ENCODE measurements at regions not wholly inside any gene's neighbourhood (a gene's known extent, or its start where the extent isn't known, plus 50 kb on each side); places are given as distances from the start of the nearest gene placed in this dataset.

- Histone ChIP-seq H3K9me2 (replicated peaks; ENCODE audit: insufficient read depth, low read length) (no peaks in the 10 kb centered on the region), H3K27me3 (ENCODE audit: low read length) (no peaks in the 10 kb centered on the region), H3K9me3 (ENCODE audit: low read length) (no peaks in the 10 kb centered on the region), H3K4me2 (ENCODE audit: low read depth, low read length, poor library complexity, severe bottlenecking) (no peak overlapping the region), H3K4me3 (ENCODE audit: low read length) (no peak overlapping the region), H3K79me2 (ENCODE audit: low read length) (no peaks in the 10 kb centered on the region), H4K20me1 (ENCODE audit: insufficient read depth, low read depth, low read length) (no peaks in the 10 kb centered on the region), H3K36me3 (ENCODE audit: insufficient read depth, low read length) (no peaks in the 10 kb centered on the region), H3K4me1 (ENCODE audit: low read length) (no peaks in the 10 kb centered on the region), H3K27ac (ENCODE audit: low read length) (no peak overlapping the region), H3K9ac (ENCODE audit: low read length) (no peak overlapping the region), H2AFZ (ENCODE audit: low read length) (no peak overlapping the region)
- DNase-seq = no peak
Measured at GRCh38 chr11:8807544-8808225, 103.3 kb upstream of the AKIP1 start.

GRCh38 chr11:8808226-8808585, 102.8 kb upstream of the AKIP1 start:
- Histone ChIP-seq H3K27me3 (ENCODE audit: low read length) (no peaks in the 10 kb centered on the region), H3K4me1 (ENCODE audit: low read length) (no peaks in the 10 kb centered on the region), H2AFZ (ENCODE audit: low read length) (no peak overlapping the region), H3K79me2 (ENCODE audit: low read length) (no peaks in the 10 kb centered on the region), H3K36me3 (ENCODE audit: insufficient read depth, low read length) (no peaks in the 10 kb centered on the region), H3K9ac (ENCODE audit: low read length) (no peak overlapping the region), H3K4me3 (ENCODE audit: low read length) (no peak overlapping the region), H3K9me3 (ENCODE audit: low read length) (no peaks in the 10 kb centered on the region), H3K4me2 (ENCODE audit: low read depth, low read length, poor library complexity, severe bottlenecking) (no peak overlapping the region), H3K27ac (ENCODE audit: low read length) (no peak overlapping the region), H3K9me2 (replicated peaks; ENCODE audit: insufficient read depth, low read length) (no peaks in the 10 kb centered on the region), H4K20me1 (ENCODE audit: insufficient read depth, low read depth, low read length) (no peaks in the 10 kb centered on the region)
- no peak for DNase-seq

GRCh38 chr11:8809241-8809938, 101.6 kb upstream of the AKIP1 start:
- H3K36me3 ChIP-seq (ENCODE audit: insufficient read depth, low read length) = no peaks in the 10 kb centered on the region
- H3K4me2 ChIP-seq (ENCODE audit: low read depth, low read length, poor library complexity, severe bottlenecking) = no peak overlapping the region
- H3K4me1 ChIP-seq (ENCODE audit: low read length) = no peaks in the 10 kb centered on the region
- H3K27ac ChIP-seq (ENCODE audit: low read length) = no peak overlapping the region
- no peak overlapping the region for H3K9ac ChIP-seq (ENCODE audit: low read length)
- H2AFZ ChIP-seq (ENCODE audit: low read length) = no peak overlapping the region
- H3K9me3 ChIP-seq (ENCODE audit: low read length) = no peaks in the 10 kb centered on the region
- H3K27me3 ChIP-seq (ENCODE audit: low read length) = no peaks in the 10 kb centered on the region
- DNase-seq = no peak
- no peak overlapping the region for H3K4me3 ChIP-seq (ENCODE audit: low read length)
- no peaks in the 10 kb centered on the region for H4K20me1 ChIP-seq (ENCODE audit: insufficient read depth, low read depth, low read length)
- no peaks in the 10 kb centered on the region for H3K9me2 ChIP-seq (replicated peaks; ENCODE audit: insufficient read depth, low read length)
- H3K79me2 ChIP-seq (ENCODE audit: low read length) = no peaks in the 10 kb centered on the region

GRCh38 chr11:8809939-8810539, 101.0 kb upstream of the AKIP1 start:
- H3K79me2 ChIP-seq (ENCODE audit: low read length) = no peaks in the 10 kb centered on the region
- H3K4me2 ChIP-seq (ENCODE audit: low read depth, low read length, poor library complexity, severe bottlenecking) = no peak overlapping the region
- H4K20me1 ChIP-seq (ENCODE audit: insufficient read depth, low read depth, low read length) = no peaks in the 10 kb centered on the region
- no peaks in the 10 kb centered on the region for H3K4me1 ChIP-seq (ENCODE audit: low read length)
- H3K27me3 ChIP-seq (ENCODE audit: low read length) = no peaks in the 10 kb centered on the region
- H3K9ac ChIP-seq (ENCODE audit: low read length) = no peak overlapping the region
- DNase-seq = no peak
- H3K9me2 ChIP-seq (replicated peaks; ENCODE audit: insufficient read depth, low read length) = no peaks in the 10 kb centered on the region
- H2AFZ ChIP-seq (ENCODE audit: low read length) = no peak overlapping the region
- H3K4me3 ChIP-seq (ENCODE audit: low read length) = no peak overlapping the region
- no peaks in the 10 kb centered on the region for H3K9me3 ChIP-seq (ENCODE audit: low read length)
- no peak overlapping the region for H3K27ac ChIP-seq (ENCODE audit: low read length)
- no peaks in the 10 kb centered on the region for H3K36me3 ChIP-seq (ENCODE audit: insufficient read depth, low read length)

DNA sequence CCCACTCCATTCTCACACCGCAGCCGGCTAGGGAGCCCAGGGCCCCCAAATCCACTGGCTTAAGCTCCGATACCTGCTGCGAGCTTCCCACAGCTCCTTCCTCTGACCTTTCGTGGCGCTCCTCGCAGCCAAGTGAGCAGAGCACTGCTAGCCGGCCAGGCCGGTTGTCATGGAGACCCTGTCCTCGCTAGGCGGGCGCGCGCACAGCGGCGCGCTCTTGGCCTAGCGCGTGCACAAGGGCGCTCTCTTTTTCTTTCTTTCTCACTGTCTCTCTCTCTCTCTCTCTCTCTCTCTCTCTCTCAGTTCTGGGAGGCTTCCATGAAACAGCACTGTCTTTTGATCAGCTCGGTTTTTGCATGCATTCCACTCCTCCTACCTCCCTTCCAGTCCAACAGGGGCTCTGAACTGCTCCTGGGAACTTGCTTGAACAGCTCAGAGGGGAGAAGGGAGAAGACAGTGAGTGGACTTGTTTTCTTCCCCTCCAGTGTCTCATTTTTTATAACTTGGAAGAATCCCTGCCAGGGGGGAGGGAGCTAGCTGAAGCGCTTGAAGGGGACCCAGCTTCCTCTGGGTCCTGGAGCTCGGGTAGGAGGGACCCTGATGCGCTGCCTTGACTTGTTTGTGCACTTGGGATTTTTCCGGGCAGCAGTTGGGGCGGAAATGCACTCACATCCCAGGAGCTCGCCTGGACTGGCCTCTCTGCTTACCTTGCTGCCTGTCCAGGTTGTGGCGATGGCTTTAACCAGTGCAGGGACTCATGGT, 100.3 kb upstream of the AKIP1 start:
- no peak for DNase-seq

GRCh38 chr11:8811571-8811970, 99.4 kb upstream of the AKIP1 start:
- no peaks in the 10 kb centered on the region for H3K9me2 ChIP-seq (replicated peaks; ENCODE audit: insufficient read depth, low read length)
- no peaks in the 10 kb centered on the region for H3K9me3 ChIP-seq (ENCODE audit: low read length)
- H3K9ac ChIP-seq (ENCODE audit: low read length) = no peak overlapping the region

More for the DNA sequence above, 100.3 kb upstream of the AKIP1 start:
- Histone ChIP-seq H3K4me1 (ENCODE audit: low read length) (no peaks in the 10 kb centered on the region), H3K9ac (ENCODE audit: low read length) (no peak overlapping the region), H3K9me3 (ENCODE audit: low read length) (no peaks in the 10 kb centered on the region), H2AFZ (ENCODE audit: low read length) (no peak overlapping the region), H3K27ac (ENCODE audit: low read length) (no peak overlapping the region), H3K4me3 (ENCODE audit: low read length) (no peak overlapping the region), H3K4me2 (ENCODE audit: low read depth, low read length, poor library complexity, severe bottlenecking) (no peak overlapping the region), H4K20me1 (ENCODE audit: insufficient read depth, low read depth, low read length) (no peaks in the 10 kb centered on the region), H3K9me2 (replicated peaks; ENCODE audit: insufficient read depth, low read length) (no peaks in the 10 kb centered on the region), H3K36me3 (ENCODE audit: insufficient read depth, low read length) (no peaks in the 10 kb centered on the region), H3K27me3 (ENCODE audit: low read length) (no peaks in the 10 kb centered on the region), H3K79me2 (ENCODE audit: low read length) (no peaks in the 10 kb centered on the region)

DNA sequence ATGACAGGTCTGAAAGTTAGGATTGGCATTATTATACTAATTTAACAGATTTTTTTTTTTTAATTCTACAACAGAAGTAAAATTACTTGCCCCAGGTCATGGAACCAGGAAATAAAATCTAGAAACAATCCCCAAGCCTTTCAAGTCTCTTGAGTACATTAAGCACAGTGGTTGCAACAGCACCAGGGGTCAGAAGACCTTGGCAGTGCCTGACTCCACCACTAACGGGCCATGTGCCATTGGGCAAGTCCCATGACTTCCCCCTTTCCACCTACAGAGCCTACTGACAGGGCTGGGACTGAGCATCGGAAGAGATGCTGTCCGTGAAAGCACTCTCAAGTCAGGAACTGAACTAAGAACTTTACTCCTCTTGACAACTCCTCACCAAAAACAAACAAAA, 98.6 kb upstream of the AKIP1 start:
- H3K4me3 ChIP-seq (ENCODE audit: low read length) = no peak overlapping the region
- H3K79me2 ChIP-seq (ENCODE audit: low read length) = no peaks in the 10 kb centered on the region
- no peak overlapping the region for H3K27ac ChIP-seq (ENCODE audit: low read length)
- no peaks in the 10 kb centered on the region for H4K20me1 ChIP-seq (ENCODE audit: insufficient read depth, low read depth, low read length)
- H3K9ac ChIP-seq (ENCODE audit: low read length) = no peak overlapping the region
- H3K27me3 ChIP-seq (ENCODE audit: low read length) = no peaks in the 10 kb centered on the region
- H3K4me2 ChIP-seq (ENCODE audit: low read depth, low read length, poor library complexity, severe bottlenecking) = no peak overlapping the region
- H3K9me2 ChIP-seq (replicated peaks; ENCODE audit: insufficient read depth, low read length) = no peaks in the 10 kb centered on the region
- DNase-seq = no peak
- H3K9me3 ChIP-seq (ENCODE audit: low read length) = no peaks in the 10 kb centered on the region
- H3K36me3 ChIP-seq (ENCODE audit: insufficient read depth, low read length) = no peaks in the 10 kb centered on the region
- H3K4me1 ChIP-seq (ENCODE audit: low read length) = no peaks in the 10 kb centered on the region
- no peak overlapping the region for H2AFZ ChIP-seq (ENCODE audit: low read length)

More at GRCh38 chr11:8811571-8811970, 99.4 kb upstream of the AKIP1 start:
- Histone ChIP-seq H4K20me1 (ENCODE audit: insufficient read depth, low read depth, low read length) (no peaks in the 10 kb centered on the region), H3K4me3 (ENCODE audit: low read length) (no peak overlapping the region), H2AFZ (ENCODE audit: low read length) (no peak overlapping the region), H3K27me3 (ENCODE audit: low read length) (no peaks in the 10 kb centered on the region), H3K4me1 (ENCODE audit: low read length) (no peaks in the 10 kb centered on the region), H3K4me2 (ENCODE audit: low read depth, low read length, poor library complexity, severe bottlenecking) (no peak overlapping the region), H3K79me2 (ENCODE audit: low read length) (no peaks in the 10 kb centered on the region), H3K27ac (ENCODE audit: low read length) (no peak overlapping the region), H3K36me3 (ENCODE audit: insufficient read depth, low read length) (no peaks in the 10 kb centered on the region)
- no peak for DNase-seq

DNA sequence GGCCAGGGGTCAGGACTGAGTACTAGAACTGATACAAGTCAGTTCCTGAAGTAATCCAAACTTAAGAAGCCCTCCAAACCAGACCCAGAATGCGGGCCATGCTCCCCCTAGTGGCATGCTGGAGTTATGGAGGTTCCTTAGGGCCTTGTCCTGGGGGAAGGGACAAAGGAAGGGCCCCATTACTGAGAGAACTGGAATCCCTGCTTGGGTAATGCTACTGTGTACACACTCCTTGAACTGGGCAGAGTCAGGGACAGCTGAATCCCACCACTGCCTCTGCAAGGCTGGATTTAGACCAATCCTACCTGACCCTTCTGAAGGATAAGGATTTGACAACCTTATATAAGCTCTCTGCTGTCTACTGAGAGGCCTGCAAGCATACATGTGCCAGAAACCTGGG, 97.3 kb upstream of the AKIP1 start:
- Histone ChIP-seq H3K27ac (ENCODE audit: low read length) (no peak overlapping the region), H3K4me2 (ENCODE audit: low read depth, low read length, poor library complexity, severe bottlenecking) (no peak overlapping the region), H3K27me3 (ENCODE audit: low read length) (no peaks in the 10 kb centered on the region), H4K20me1 (ENCODE audit: insufficient read depth, low read depth, low read length) (no peaks in the 10 kb centered on the region), H3K79me2 (ENCODE audit: low read length) (no peaks in the 10 kb centered on the region), H3K9me2 (replicated peaks; ENCODE audit: insufficient read depth, low read length) (no peaks in the 10 kb centered on the region), H3K4me3 (ENCODE audit: low read length) (no peak overlapping the region), H3K9ac (ENCODE audit: low read length) (no peak overlapping the region), H3K36me3 (ENCODE audit: insufficient read depth, low read length) (no peaks in the 10 kb centered on the region), H3K9me3 (ENCODE audit: low read length) (no peaks in the 10 kb centered on the region), H2AFZ (ENCODE audit: low read length) (no peak overlapping the region), H3K4me1 (ENCODE audit: low read length) (no peaks in the 10 kb centered on the region)
- peak; percentile 90 for DNase-seq
